ENCODE measurements at regions not wholly inside any gene's neighbourhood (a gene's known extent, or its start where the extent isn't known, plus 50 kb on each side); places are given as distances from the start of the nearest gene placed in this dataset.

- no peak for DNase-seq
- Mint-ChIP-seq H3K27me3 (no peaks in the 10 kb centered on the region), H3K27ac (no peak overlapping the region), H3K9me3 (no peaks in the 10 kb centered on the region), H3K4me3 (no peak overlapping the region), H3K36me3 (ENCODE audit: low read depth) (no peaks in the 10 kb centered on the region), H3K4me1 (no peaks in the 10 kb centered on the region)
- ChIA-PET POLR2A (no interaction called here), CTCF (no interaction called here)
- ATAC-seq (ENCODE audit: low read depth): no peak
- intact Hi-C loops (cut with micrococcal nuclease): no loop called here
- no peak for TF ChIP-seq CTCF (IDR thresholded peaks at IDR 0.05)
Measured at GRCh38 chr2:56889738-56890137, 705.9 kb downstream of the CCDC85A start.

- TF ChIP-seq CTCF (IDR thresholded peaks at IDR 0.05): no peak
- Mint-ChIP-seq H3K27me3 (no peaks in the 10 kb centered on the region), H3K9me3 (no peaks in the 10 kb centered on the region), H3K4me1 (no peaks in the 10 kb centered on the region), H3K4me3 (no peak overlapping the region), H3K27ac (no peak overlapping the region), H3K36me3 (ENCODE audit: low read depth) (no peaks in the 10 kb centered on the region)
- DNase-seq: no peak
- no peak for ATAC-seq (ENCODE audit: low read depth)
- POLR2A ChIA-PET: no interaction called here
- CTCF ChIA-PET: no interaction called here
- intact Hi-C loops (cut with micrococcal nuclease): no loop called here
Measured at GRCh38 chr2:56892382-56892781, 708.6 kb downstream of the CCDC85A start.

GRCh38 chr2:56898986-56899385, 715.2 kb downstream of the CCDC85A start:
- Mint-ChIP-seq H3K4me3 (no peak overlapping the region), H3K27ac (no peak overlapping the region), H3K9me3 (peaks cover 2% of the 10 kb centered on the region), H3K27me3 (no peaks in the 10 kb centered on the region), H3K4me1 (no peaks in the 10 kb centered on the region), H3K36me3 (ENCODE audit: low read depth) (no peaks in the 10 kb centered on the region)
- ATAC-seq (ENCODE audit: low read depth) (no peak), DNase-seq (no peak)
- ChIA-PET POLR2A (no interaction called here), CTCF (no interaction called here)
- no peak for TF ChIP-seq CTCF (IDR thresholded peaks at IDR 0.05)
- intact Hi-C loops (cut with micrococcal nuclease): no loop called here

GRCh38 chr2:56912490-56912889, 728.7 kb downstream of the CCDC85A start:
- intact Hi-C loops (cut with micrococcal nuclease): no loop called here
- no peaks in the 10 kb centered on the region for H3K4me1 Mint-ChIP-seq
- H3K27me3 Mint-ChIP-seq: no peaks in the 10 kb centered on the region
- no peak overlapping the region for H3K27ac Mint-ChIP-seq
- TF ChIP-seq CTCF (IDR thresholded peaks at IDR 0.05): no peak
- POLR2A ChIA-PET: no interaction called here
- CTCF ChIA-PET: no interaction called here
- H3K4me3 Mint-ChIP-seq: no peak overlapping the region
- DNase-seq (no peak), ATAC-seq (ENCODE audit: low read depth) (no peak)
- peaks cover 12% of the 10 kb centered on the region for H3K9me3 Mint-ChIP-seq
- no peaks in the 10 kb centered on the region for H3K36me3 Mint-ChIP-seq (ENCODE audit: low read depth)

GRCh38 chr2:56918790-56919189, 735.0 kb downstream of the CCDC85A start:
- ATAC-seq (ENCODE audit: low read depth) (no peak), DNase-seq (no peak)
- no peaks in the 10 kb centered on the region for H3K36me3 Mint-ChIP-seq (ENCODE audit: low read depth)
- H3K9me3 Mint-ChIP-seq: peaks cover 9% of the 10 kb centered on the region
- H3K27me3 Mint-ChIP-seq: no peaks in the 10 kb centered on the region
- no peaks in the 10 kb centered on the region for H3K4me1 Mint-ChIP-seq
- ChIA-PET POLR2A (no interaction called here), CTCF (no interaction called here)
- TF ChIP-seq CTCF (IDR thresholded peaks at IDR 0.05): no peak
- no peak overlapping the region for H3K27ac Mint-ChIP-seq
- H3K4me3 Mint-ChIP-seq: no peak overlapping the region
- intact Hi-C loops (cut with micrococcal nuclease): no loop called here

Data from activated B cell treated with CpG ODN at 0.5 μM for 24 hours (primary cell).